Activated naive CD4-positive, alpha-beta T cell treated with anti-CD3 and anti-CD28 coated beads for 36 hours (primary cell): ENCODE measurements at regions not wholly inside any gene's neighbourhood (a gene's known extent, or its start where the extent isn't known, plus 50 kb on each side); places are given as distances from the start of the nearest gene placed in this dataset.

Experiments
- CTCF ChIA-PET: fragments of 350-600 bp; sonication (Branson Sonifier 250); formaldehyde crosslinking; loops from one replicate; lab custom pipeline; 2021; ENCODE audit warnings: antibody characterized with exemption; lab: Charles Lee
- DNase-seq: peaks from one replicate; pipeline ENCODE4 v3.0.0-alpha.2; 2020
- H3K27ac Mint-ChIP-seq: one replicate; pipeline ENCODE4 v1.8.0; 2021; ENCODE audit warnings: mild to moderate bottlenecking, mixed read lengths
- H3K27me3 Mint-ChIP-seq: one replicate; pipeline ENCODE4 v1.8.0; 2021; ENCODE audit warnings: low read depth, mixed read lengths
- H3K36me3 Mint-ChIP-seq: one replicate; pipeline ENCODE4 v1.8.0; 2021; ENCODE audit warnings: low read depth, mixed read lengths
- H3K4me1 Mint-ChIP-seq: one replicate; pipeline ENCODE4 v1.8.0; 2021; ENCODE audit warnings: low read depth, mixed read lengths
- H3K4me3 Mint-ChIP-seq: one replicate; pipeline ENCODE4 v1.8.0; 2021; ENCODE audit warnings: mild to moderate bottlenecking, moderate library complexity, mixed read lengths
- H3K9me3 Mint-ChIP-seq: one replicate; pipeline ENCODE4 v1.8.0; 2021; ENCODE audit warnings: mixed read lengths
- intact Hi-C: fragments of 100-400 bp; cut with micrococcal nuclease; formaldehyde crosslinking; loops from one replicate; pipeline ENCODE4 v1.15.1; 2023

GRCh38 chr2:204364860-204365535 lies 180.3 kb upstream of the PARD3B start:
- intact Hi-C loops: no loop called here
- CTCF ChIA-PET: interaction anchor here (0.6 kb wide), 1 partner anchor 140 kb away, joined by 3 read pairs; no protein-coding TSS in a partner anchor
- H3K4me3 Mint-ChIP-seq: no peak overlapping the region
- H3K36me3 Mint-ChIP-seq: no peaks in the 10 kb centered on the region
- no peak overlapping the region for H3K27ac Mint-ChIP-seq
- no peaks in the 10 kb centered on the region for H3K4me1 Mint-ChIP-seq
- H3K9me3 Mint-ChIP-seq: no peaks in the 10 kb centered on the region
- H3K27me3 Mint-ChIP-seq: peaks cover 17% of the 10 kb centered on the region
- no peak for DNase-seq

DNA sequence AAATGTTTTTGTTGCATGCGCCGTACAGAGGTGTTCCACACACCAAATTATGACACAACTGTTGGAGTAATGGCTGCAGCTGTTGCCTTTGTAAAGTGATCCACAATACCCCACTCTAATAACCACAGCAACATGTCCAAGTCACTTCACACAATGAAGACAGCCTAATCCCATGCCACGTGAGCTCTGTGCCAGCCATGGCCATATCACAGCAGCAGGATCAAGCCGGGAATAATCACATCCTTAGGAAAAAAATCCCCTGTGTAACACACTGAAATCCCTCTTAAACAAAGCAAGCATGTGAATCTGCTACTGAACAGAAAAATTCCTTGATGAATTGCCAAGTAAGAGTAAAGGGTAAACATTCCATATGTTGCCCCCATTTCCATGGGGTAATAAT lies 179.5 kb upstream of the PARD3B start:
- Mint-ChIP-seq H3K9me3 (no peaks in the 10 kb centered on the region), H3K27ac (no peak overlapping the region), H3K4me3 (no peak overlapping the region), H3K36me3 (no peaks in the 10 kb centered on the region), H3K27me3 (peaks cover 14% of the 10 kb centered on the region), H3K4me1 (no peaks in the 10 kb centered on the region)
- no peak for DNase-seq
- intact Hi-C loops: no loop called here
- CTCF ChIA-PET: interaction anchor here (0.6 kb wide), 1 partner anchor 141 kb away, joined by 3 read pairs; no protein-coding TSS in a partner anchor

DNA sequence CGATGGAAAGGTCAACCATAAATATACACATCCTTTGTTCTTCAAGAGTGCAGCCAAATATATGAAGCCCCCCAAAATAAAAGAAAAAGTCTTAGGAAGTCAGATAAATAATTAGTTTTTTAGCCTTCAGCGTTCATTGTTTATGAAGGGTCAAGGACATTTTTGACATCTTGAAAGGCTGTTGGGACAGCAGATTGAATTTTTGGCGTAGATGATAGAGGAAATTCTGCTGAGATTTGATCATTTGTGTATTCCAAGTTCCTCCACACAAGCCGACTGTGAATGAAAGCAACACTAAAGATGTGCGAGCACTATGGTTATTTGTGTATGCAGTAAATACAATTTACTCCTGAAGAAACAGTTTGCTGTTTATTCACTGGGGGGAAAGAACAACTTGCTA lies 177.8 kb upstream of the PARD3B start:
- Mint-ChIP-seq H3K36me3 (no peaks in the 10 kb centered on the region), H3K27me3 (peaks cover 9% of the 10 kb centered on the region), H3K4me3 (no peak overlapping the region), H3K9me3 (no peaks in the 10 kb centered on the region), H3K4me1 (no peaks in the 10 kb centered on the region), H3K27ac (no peak overlapping the region)
- intact Hi-C loops: no loop called here
- DNase-seq: no peak
- CTCF ChIA-PET: no interaction called here

GRCh38 chr2:204370172-204370718 lies 175.0 kb upstream of the PARD3B start:
- DNase-seq: no peak
- Mint-ChIP-seq H3K27ac (no peak overlapping the region), H3K27me3 (peaks cover 10% of the 10 kb centered on the region), H3K36me3 (no peaks in the 10 kb centered on the region), H3K9me3 (no peaks in the 10 kb centered on the region), H3K4me1 (no peaks in the 10 kb centered on the region), H3K4me3 (no peak overlapping the region)
- intact Hi-C loops: no loop called here
- CTCF ChIA-PET: no interaction called here

GRCh38 chr2:204373942-204374341 lies 171.3 kb upstream of the PARD3B start:
- Mint-ChIP-seq H3K4me1 (no peaks in the 10 kb centered on the region), H3K27ac (no peak overlapping the region), H3K27me3 (peaks cover 5% of the 10 kb centered on the region), H3K4me3 (no peak overlapping the region), H3K9me3 (no peaks in the 10 kb centered on the region), H3K36me3 (no peaks in the 10 kb centered on the region)
- CTCF ChIA-PET: no interaction called here
- DNase-seq: no peak
- intact Hi-C loops: no loop called here

DNA sequence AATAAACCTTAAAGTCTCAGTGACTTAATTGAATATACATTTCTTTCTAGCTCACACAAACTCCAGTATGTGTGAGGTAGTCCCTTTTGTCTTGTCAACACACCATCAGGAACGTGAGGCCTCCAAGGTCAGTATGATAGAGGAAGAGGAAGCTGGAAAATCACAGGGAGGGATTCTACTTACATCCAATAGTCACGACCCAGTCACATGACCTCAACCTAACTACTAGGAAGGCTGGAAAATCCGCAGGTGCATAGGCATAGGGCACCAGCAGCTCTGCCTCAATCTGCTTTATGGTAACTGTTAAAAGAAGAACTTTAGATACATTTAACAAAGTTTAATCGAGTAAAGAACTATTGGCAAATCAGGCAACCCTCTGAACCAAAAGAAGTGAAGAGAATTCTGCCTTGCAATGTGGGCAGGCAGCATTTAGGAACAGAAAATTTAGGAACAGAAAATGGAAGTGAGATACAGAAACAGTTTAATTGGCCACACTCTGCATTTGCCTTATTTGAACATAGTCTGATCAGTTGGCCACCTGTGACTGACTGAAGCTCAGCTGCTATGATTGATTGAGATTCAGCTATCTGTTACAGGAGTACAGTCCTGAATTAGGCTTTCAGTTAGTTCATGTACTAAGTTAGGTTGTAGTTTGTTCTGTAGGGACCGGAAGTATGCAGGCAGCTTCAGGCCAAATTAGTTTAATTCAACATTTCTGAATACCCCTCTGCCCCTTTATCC lies 165.0 kb upstream of the PARD3B start:
- Mint-ChIP-seq H3K9me3 (no peaks in the 10 kb centered on the region), H3K4me3 (no peak overlapping the region), H3K27me3 (peaks cover 6% of the 10 kb centered on the region), H3K36me3 (no peaks in the 10 kb centered on the region), H3K27ac (no peak overlapping the region), H3K4me1 (no peaks in the 10 kb centered on the region)
- no peak for DNase-seq
- intact Hi-C loops: no loop called here
- CTCF ChIA-PET: no interaction called here

DNA sequence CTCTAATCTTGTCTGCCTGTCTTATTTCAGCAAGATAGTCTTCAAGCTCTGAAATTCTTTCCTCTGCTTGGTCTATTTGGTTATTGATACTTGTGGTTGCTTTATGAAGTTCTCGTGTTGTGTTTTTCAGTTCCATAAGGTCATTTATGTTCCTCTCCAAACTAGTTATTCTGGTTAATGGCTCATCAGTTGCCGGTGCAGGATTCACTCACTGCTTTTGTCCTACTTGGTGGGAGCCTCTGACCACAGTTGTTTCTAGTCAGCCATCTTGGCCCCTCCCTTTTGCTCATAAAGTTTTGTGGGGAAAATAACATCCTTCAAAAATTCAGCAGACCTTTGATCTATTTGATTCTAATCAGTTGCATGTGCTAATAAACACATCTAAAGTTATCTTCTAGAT lies 158.6 kb upstream of the PARD3B start:
- CTCF ChIA-PET: no interaction called here
- DNase-seq: no peak
- Mint-ChIP-seq H3K27ac (no peak overlapping the region), H3K36me3 (no peaks in the 10 kb centered on the region), H3K27me3 (peaks cover 6% of the 10 kb centered on the region), H3K9me3 (no peaks in the 10 kb centered on the region), H3K4me3 (no peak overlapping the region), H3K4me1 (no peaks in the 10 kb centered on the region)
- intact Hi-C loops: no loop called here

GRCh38 chr2:204389120-204389519 lies 156.2 kb upstream of the PARD3B start:
- Mint-ChIP-seq H3K36me3 (no peaks in the 10 kb centered on the region), H3K27me3 (peaks cover 3% of the 10 kb centered on the region), H3K9me3 (no peaks in the 10 kb centered on the region), H3K4me3 (no peak overlapping the region), H3K27ac (no peak overlapping the region), H3K4me1 (no peaks in the 10 kb centered on the region)
- intact Hi-C loops: no loop called here
- CTCF ChIA-PET: no interaction called here
- DNase-seq: no peak

- Mint-ChIP-seq H3K4me1 (no peaks in the 10 kb centered on the region), H3K27ac (no peak overlapping the region), H3K9me3 (no peaks in the 10 kb centered on the region), H3K4me3 (no peak overlapping the region), H3K36me3 (no peaks in the 10 kb centered on the region), H3K27me3 (peaks cover 3% of the 10 kb centered on the region)
- CTCF ChIA-PET: no interaction called here
- intact Hi-C loops: no loop called here
- DNase-seq: no peak
Observed at GRCh38 chr2:204389856-204390255, 155.4 kb upstream of the PARD3B start.

DNA sequence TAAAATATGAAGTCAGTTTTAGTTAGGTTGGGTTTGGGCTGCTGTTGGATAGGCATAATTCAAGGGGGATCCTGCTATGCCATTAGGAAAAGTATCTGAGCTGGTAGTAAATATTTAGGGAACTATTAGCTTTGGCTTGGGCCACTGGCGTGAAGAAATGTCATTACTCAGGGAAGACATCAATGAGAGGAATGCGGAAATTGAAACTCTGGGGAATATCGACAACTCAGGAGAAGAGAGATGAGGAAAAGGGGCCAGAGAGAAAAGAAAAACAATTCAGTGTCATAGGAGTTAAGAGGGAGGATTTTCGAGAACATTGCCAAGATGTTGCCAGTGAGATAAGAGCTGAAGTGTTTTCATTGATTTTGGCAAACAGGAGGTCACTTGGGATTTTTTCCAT lies 149.7 kb upstream of the PARD3B start:
- intact Hi-C loops: no loop called here
- no peak for DNase-seq
- peaks cover 3% of the 10 kb centered on the region for H3K27me3 Mint-ChIP-seq
- H3K9me3 Mint-ChIP-seq: no peaks in the 10 kb centered on the region
- H3K4me1 Mint-ChIP-seq: no peaks in the 10 kb centered on the region
- CTCF ChIA-PET: interaction anchor here (0.5 kb wide), 1 partner anchor 31 kb away, joined by 3 read pairs; no protein-coding TSS in a partner anchor
- no peak overlapping the region for H3K4me3 Mint-ChIP-seq
- no peak overlapping the region for H3K27ac Mint-ChIP-seq
- H3K36me3 Mint-ChIP-seq: no peaks in the 10 kb centered on the region

GRCh38 chr2:204401114-204401513 lies 144.2 kb upstream of the PARD3B start:
- H3K27me3 Mint-ChIP-seq: peaks cover 4% of the 10 kb centered on the region
- H3K4me1 Mint-ChIP-seq: no peaks in the 10 kb centered on the region
- no peak overlapping the region for H3K27ac Mint-ChIP-seq
- H3K4me3 Mint-ChIP-seq: no peak overlapping the region
- CTCF ChIA-PET: no interaction called here
- H3K9me3 Mint-ChIP-seq: no peaks in the 10 kb centered on the region
- no peaks in the 10 kb centered on the region for H3K36me3 Mint-ChIP-seq
- no peak for DNase-seq
- intact Hi-C loops: no loop called here

- H3K9me3 Mint-ChIP-seq: peaks cover 4% of the 10 kb centered on the region
Observed at GRCh38 chr2:204407204-204408014, 137.9 kb upstream of the PARD3B start.

More at GRCh38 chr2:204407204-204408014, 137.9 kb upstream of the PARD3B start:
- H3K36me3 Mint-ChIP-seq: peaks cover 3% of the 10 kb centered on the region
- H3K27ac Mint-ChIP-seq: no peak overlapping the region
- CTCF ChIA-PET: interaction anchor here (1.2 kb wide), 1 partner anchor 214 kb away, joined by 3 read pairs; no protein-coding TSS in a partner anchor
- peaks cover 5% of the 10 kb centered on the region for H3K27me3 Mint-ChIP-seq
- intact Hi-C loops: no loop called here
- no peak overlapping the region for H3K4me3 Mint-ChIP-seq
- H3K4me1 Mint-ChIP-seq: no peaks in the 10 kb centered on the region
- DNase-seq: no peak
